ENCODE measurements at regions not wholly inside any gene's neighbourhood (a gene's known extent, or its start where the extent isn't known, plus 50 kb on each side); places are given as distances from the start of the nearest gene placed in this dataset.

- TF ChIP-seq CTCF (IDR thresholded peaks at IDR 0.05; ENCODE audit: borderline replicate concordance, extremely low read depth, low read length, poor library complexity, severe bottlenecking) = no peak
- TF ChIP-seq EZH2 (IDR thresholded peaks at IDR 0.05; ENCODE audit: borderline replicate concordance, low read depth, low read length, severe bottlenecking) = no peak
Observed at GRCh38 chr7:25788961-25789620, 362.9 kb upstream of the NFE2L3 start.
